HUES6 (cell line): ENCODE measurements at regions not wholly inside any gene's neighbourhood (a gene's known extent, or its start where the extent isn't known, plus 50 kb on each side); places are given as distances from the start of the nearest gene placed in this dataset.

Experiments
- H3K27ac ChIP-seq: 2 replicates; pipeline ENCODE4 v1.7.0; 2013; ENCODE audit warnings: low read depth, mild to moderate bottlenecking, low read length, inconsistent platforms
- H3K27me3 ChIP-seq: 2 replicates; pipeline ENCODE4 v1.6.1; 2013; ENCODE audit warnings: low read length; ENCODE audit not compliant: control insufficient read depth, insufficient read depth
- H3K36me3 ChIP-seq: 2 replicates; pipeline ENCODE4 v1.6.1; 2013; ENCODE audit warnings: low read length; ENCODE audit not compliant: control insufficient read depth, insufficient read depth
- H3K4me1 ChIP-seq: 2 replicates; pipeline ENCODE4 v1.6.1; 2013; ENCODE audit warnings: low read length; ENCODE audit not compliant: control insufficient read depth, insufficient read depth
- H3K4me3 ChIP-seq: 2 replicates; pipeline ENCODE4 v1.5.1; 2013; ENCODE audit warnings: low read depth, low read length
- H3K9ac ChIP-seq: one replicate; pipeline ENCODE4 v1.6.1; 2013; ENCODE audit warnings: mild to moderate bottlenecking, low read length
- H3K9me3 ChIP-seq: 2 replicates; pipeline ENCODE4 v1.6.1; 2013; ENCODE audit warnings: low read depth, low read length; ENCODE audit not compliant: control insufficient read depth, insufficient read depth

DNA sequence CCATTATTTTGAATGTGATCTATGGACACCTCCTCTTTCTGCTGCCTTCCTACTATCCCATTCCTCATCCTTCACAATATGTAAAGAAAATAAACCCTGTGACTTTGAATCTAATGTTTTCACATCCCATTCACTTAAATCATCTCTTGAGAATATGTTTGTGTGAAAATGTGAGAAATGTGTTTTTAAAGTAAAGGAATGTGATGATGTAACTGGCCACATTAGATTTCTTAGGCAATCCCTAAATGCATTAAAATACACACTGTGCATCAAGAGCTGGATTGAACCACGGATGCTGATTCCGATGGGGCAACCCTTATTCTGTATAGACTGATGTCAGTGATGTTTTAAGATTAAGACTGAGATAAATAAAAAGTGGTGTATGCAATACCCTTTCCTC lies 558.9 kb upstream of the TENM3 start:
- Histone ChIP-seq H3K27me3 (no peaks in the 10 kb centered on the region), H3K4me3 (no peak overlapping the region), H3K4me1 (peaks cover 20% of the 10 kb centered on the region), H3K9me3 (no peaks in the 10 kb centered on the region), H3K9ac (no peak overlapping the region), H3K27ac (no peak overlapping the region), H3K36me3 (no peaks in the 10 kb centered on the region)

DNA sequence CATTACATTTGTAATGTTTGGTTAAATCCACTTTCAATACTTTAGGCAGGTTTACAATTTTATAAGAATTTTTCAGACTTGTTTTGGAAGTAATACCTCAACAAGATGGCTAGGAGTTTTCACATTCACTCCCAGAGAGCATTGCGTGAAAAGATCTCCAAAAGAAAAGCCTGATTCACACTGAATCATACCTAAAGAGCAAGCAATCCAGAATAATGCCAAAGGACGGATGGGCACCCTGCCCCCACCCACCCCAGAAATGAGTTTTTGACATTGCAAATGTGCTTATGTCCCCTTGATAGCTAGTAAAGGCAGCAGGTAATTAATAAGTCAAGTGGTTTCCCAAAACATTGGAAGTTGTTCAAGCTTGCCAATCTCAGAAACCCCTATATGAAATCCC lies 557.7 kb upstream of the TENM3 start:
- no peak overlapping the region for H3K4me3 ChIP-seq
- H3K27me3 ChIP-seq, result no peaks in the 10 kb centered on the region
- H3K36me3 ChIP-seq, result no peaks in the 10 kb centered on the region
- H3K27ac ChIP-seq, result no peak overlapping the region
- peaks cover 20% of the 10 kb centered on the region for H3K4me1 ChIP-seq
- no peaks in the 10 kb centered on the region for H3K9me3 ChIP-seq
- H3K9ac ChIP-seq, result no peak overlapping the region

DNA sequence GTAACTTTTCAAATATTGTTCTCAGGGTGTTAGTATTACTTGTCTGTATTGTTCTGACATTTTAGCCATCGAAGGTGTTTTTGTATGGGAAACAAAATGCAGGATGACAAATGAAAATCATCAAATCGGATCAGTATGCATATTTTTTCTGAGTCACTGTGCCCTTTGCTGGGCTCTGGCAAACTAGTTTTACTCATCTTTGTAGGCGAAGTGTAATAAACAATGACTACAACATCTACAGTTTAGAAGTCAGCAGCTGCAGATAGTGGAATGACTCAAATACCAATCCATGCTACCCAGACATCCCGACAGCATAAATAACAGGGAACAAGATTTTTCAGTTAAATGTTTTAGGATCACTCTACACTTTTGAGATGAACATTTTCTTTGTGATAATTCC lies 557.3 kb upstream of the TENM3 start:
- H3K9me3 ChIP-seq, result no peaks in the 10 kb centered on the region
- H3K4me3 ChIP-seq, result no peak overlapping the region
- H3K36me3 ChIP-seq, result no peaks in the 10 kb centered on the region
- H3K27me3 ChIP-seq, result no peaks in the 10 kb centered on the region
- H3K4me1 ChIP-seq, result peaks cover 20% of the 10 kb centered on the region
- no peak overlapping the region for H3K27ac ChIP-seq
- H3K9ac ChIP-seq, result no peak overlapping the region

DNA sequence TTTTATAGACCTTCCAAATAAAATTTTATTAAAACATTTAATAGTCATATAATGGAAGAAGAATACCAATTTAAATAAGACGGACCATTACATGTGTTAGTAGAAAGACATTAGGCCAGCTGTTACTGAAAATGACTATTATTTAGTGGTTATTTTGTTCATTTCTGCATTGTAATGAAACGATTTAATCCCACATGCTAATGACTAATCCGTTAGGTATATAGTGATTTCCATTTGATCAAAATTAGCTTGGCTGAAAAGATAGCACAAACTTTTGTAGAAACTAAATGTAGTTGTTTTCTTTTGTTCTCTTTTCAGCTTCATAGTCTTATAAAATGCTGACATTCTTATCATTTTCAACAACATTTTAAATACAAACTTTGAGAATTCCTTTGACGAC lies 556.1 kb upstream of the TENM3 start:
- no peak overlapping the region for H3K27ac ChIP-seq
- H3K9ac ChIP-seq, result no peak overlapping the region
- no peak overlapping the region for H3K4me3 ChIP-seq
- H3K36me3 ChIP-seq, result no peaks in the 10 kb centered on the region
- H3K4me1 ChIP-seq, result peaks cover 20% of the 10 kb centered on the region
- H3K27me3 ChIP-seq, result no peaks in the 10 kb centered on the region
- H3K9me3 ChIP-seq, result no peaks in the 10 kb centered on the region

DNA sequence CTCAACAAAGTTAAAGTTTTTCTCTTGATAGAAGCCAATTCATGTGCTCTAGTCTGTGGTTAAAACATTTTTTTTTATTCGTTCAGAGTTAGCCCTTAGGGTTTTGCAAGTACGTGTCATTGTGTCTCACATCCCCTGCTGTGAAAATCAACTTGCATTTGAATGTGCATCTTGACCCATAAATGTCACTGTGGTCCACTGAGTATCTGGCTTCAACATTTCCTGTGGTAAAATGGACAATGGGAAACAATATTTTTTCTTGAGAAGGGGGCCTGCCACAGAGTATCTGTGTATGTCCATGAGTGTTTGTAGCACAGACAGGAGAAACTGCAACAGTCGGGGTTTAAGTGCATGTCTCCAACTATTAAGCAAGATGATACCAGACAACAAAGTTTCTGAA lies 554.8 kb upstream of the TENM3 start:
- H3K4me1 ChIP-seq, result peaks cover 20% of the 10 kb centered on the region
- H3K27ac ChIP-seq, result no peak overlapping the region
- no peaks in the 10 kb centered on the region for H3K27me3 ChIP-seq
- H3K9ac ChIP-seq, result no peak overlapping the region
- no peak overlapping the region for H3K4me3 ChIP-seq
- H3K9me3 ChIP-seq, result no peaks in the 10 kb centered on the region
- no peaks in the 10 kb centered on the region for H3K36me3 ChIP-seq

DNA sequence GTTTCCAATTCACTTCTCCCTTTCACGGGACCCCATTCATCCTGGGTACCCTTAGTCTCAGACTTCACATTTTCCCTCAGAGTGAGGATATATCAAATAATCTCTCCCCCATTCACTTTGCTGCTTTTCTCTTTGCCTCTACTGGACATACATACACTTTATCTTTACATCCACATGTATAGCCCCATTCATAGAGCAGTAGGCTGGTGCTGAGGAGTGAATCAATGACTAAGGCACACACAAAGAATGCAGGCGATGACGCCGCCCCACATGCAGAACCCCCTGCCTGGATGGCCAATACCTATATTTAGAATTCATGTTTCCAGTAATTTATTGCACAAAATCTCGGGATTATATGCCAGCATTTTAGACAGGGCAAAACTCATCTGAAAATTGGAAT lies 554.3 kb upstream of the TENM3 start:
- Histone ChIP-seq H3K36me3 (no peaks in the 10 kb centered on the region), H3K9ac (no peak overlapping the region), H3K9me3 (no peaks in the 10 kb centered on the region), H3K27ac (no peak overlapping the region), H3K27me3 (no peaks in the 10 kb centered on the region), H3K4me3 (no peak overlapping the region), H3K4me1 (peaks cover 20% of the 10 kb centered on the region)

- H3K36me3 ChIP-seq, result no peaks in the 10 kb centered on the region
- H3K9ac ChIP-seq, result no peak overlapping the region
- H3K27me3 ChIP-seq, result no peaks in the 10 kb centered on the region
- peaks cover 20% of the 10 kb centered on the region for H3K4me1 ChIP-seq
- H3K9me3 ChIP-seq, result no peaks in the 10 kb centered on the region
- no peak overlapping the region for H3K4me3 ChIP-seq
- no peak overlapping the region for H3K27ac ChIP-seq
Observed at GRCh38 chr4:181690498-181690897, 552.7 kb upstream of the TENM3 start.

DNA sequence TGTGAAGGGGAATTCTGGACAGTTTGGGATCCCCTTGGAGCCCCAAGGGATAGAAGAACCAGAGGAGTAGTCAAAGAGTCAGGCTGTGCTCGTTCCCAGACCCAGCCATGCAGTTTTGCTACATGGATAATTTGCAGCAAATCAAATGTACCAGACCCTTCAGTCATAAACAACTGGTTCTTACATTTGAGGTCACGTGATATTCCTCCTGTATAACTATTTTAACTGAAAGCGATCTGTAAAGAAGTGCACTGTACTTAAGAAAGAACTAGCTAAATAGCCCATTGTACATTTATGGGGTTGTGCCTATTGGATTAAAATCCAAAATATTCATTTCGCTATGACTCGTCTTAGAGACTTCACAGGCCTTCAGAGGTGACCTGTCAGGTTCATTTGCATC lies 550.2 kb upstream of the TENM3 start:
- no peak overlapping the region for H3K27ac ChIP-seq
- H3K36me3 ChIP-seq, result no peaks in the 10 kb centered on the region
- peaks cover 11% of the 10 kb centered on the region for H3K4me1 ChIP-seq
- no peaks in the 10 kb centered on the region for H3K9me3 ChIP-seq
- H3K27me3 ChIP-seq, result no peaks in the 10 kb centered on the region
- H3K4me3 ChIP-seq, result no peak overlapping the region
- H3K9ac ChIP-seq, result no peak overlapping the region

DNA sequence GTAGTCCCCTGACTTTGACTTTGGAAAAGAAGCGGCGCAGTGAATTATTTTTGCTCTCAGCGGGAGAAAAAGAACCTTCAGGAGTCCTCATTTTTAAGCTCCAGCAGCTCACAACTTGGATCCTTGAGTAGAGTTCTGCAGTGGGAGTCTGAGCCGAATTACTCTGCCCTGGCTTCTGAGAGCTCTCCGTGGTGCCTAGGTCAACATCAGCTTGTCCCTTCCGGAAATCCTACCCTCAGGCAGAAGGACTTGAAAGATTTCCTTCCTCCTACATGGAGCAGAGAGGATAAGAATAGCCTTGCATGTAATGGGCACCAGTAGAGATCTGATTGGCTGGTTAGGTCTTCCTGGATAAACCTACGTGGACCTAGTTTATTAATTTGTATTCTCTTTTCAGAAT lies 549.7 kb upstream of the TENM3 start:
- Histone ChIP-seq H3K36me3 (no peaks in the 10 kb centered on the region), H3K4me1 (peaks cover 6% of the 10 kb centered on the region), H3K9ac (no peak overlapping the region), H3K27ac (no peak overlapping the region), H3K9me3 (no peaks in the 10 kb centered on the region), H3K4me3 (no peak overlapping the region), H3K27me3 (no peaks in the 10 kb centered on the region)

DNA sequence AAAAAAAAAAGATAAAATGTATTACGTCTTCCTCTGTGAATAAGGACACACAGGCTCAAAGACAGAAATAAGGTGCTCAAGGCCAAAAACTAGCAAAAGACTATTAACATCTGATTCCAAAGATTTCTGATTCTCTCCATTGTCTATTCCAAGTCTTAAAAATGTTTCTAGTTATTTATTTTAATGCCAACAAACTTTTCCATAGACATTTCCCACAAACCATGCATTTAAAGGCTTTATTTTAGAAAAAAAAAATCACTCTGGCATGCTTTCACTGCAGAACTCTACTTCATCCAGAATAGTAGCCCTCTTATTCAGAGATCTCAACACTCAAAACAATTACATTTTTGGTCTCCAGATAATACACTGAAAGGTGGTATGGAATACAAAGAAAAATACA lies 545.0 kb upstream of the TENM3 start:
- Histone ChIP-seq H3K36me3 (no peaks in the 10 kb centered on the region), H3K4me3 (no peak overlapping the region), H3K9me3 (no peaks in the 10 kb centered on the region), H3K4me1 (no peaks in the 10 kb centered on the region), H3K27me3 (no peaks in the 10 kb centered on the region), H3K9ac (no peak overlapping the region), H3K27ac (no peak overlapping the region)

DNA sequence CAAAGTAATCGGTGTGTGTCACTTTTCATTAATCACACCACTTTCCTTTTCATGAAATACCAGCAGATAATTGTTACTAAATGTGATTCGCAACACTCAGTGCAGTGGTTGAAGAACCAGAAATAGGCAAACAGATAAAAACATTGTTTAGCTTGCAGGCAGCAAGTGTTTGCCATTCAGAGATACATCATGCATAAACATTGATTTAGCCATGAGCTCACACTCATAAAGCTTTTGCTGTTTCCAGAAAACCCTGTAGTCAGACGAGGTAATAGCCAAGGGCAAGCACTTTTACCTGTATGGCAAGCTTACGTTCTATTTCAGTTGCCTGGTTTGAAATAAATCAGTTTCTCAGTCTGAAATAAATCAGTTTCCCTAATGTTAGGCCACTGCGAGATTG lies 542.0 kb upstream of the TENM3 start:
- no peaks in the 10 kb centered on the region for H3K9me3 ChIP-seq
- H3K4me3 ChIP-seq, result no peak overlapping the region
- no peaks in the 10 kb centered on the region for H3K4me1 ChIP-seq
- H3K36me3 ChIP-seq, result no peaks in the 10 kb centered on the region
- no peaks in the 10 kb centered on the region for H3K27me3 ChIP-seq
- H3K27ac ChIP-seq, result no peak overlapping the region
- no peak overlapping the region for H3K9ac ChIP-seq

DNA sequence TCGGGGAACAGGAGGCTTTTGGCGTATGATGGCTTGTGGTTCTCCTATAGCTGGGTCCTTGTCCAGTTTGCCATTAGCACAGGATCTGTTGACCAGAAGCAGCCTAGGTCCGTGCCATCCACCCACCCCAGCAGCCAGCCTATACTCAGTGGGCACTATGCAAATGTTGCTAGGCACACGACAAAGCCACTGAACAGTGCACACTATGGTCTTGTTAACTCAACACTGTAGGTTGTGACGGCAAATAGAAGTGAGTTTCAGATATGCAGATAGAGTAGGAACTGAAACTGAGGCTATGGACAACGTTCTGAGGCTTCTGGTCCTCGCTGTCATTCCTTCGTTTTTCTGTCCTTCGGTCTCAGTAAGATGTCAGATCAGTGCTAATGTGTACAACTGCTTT lies 541.3 kb upstream of the TENM3 start:
- Histone ChIP-seq H3K27ac (no peak overlapping the region), H3K9me3 (no peaks in the 10 kb centered on the region), H3K9ac (no peak overlapping the region), H3K4me1 (no peaks in the 10 kb centered on the region), H3K27me3 (no peaks in the 10 kb centered on the region), H3K36me3 (no peaks in the 10 kb centered on the region), H3K4me3 (no peak overlapping the region)
